OCI-LY7 (cell line): ENCODE measurements at regions not wholly inside any gene's neighbourhood (a gene's known extent, or its start where the extent isn't known, plus 50 kb on each side); places are given as distances from the start of the nearest gene placed in this dataset.

Source experiments
- EZH2phosphoT487 ChIP-seq: fragments of 200-600 bp; sonication (generic); IDR thresholded peaks from 2 replicates; pipeline ENCODE4 v1.6.1; 2018; ENCODE audit warnings: low read depth, borderline replicate concordance, mild to moderate bottlenecking, mixed run types, antibody characterized with exemption, low read length, moderate library complexity, mixed read lengths
- TF ChIP-seq, protein P1 (sequence below): fragments of 200-600 bp; sonication (generic); conservative IDR thresholded peaks from 2 replicates; pipeline ENCODE4 v1.5.1; 2014; ENCODE audit warnings: mild to moderate bottlenecking, antibody characterized with exemption, low read length, moderate library complexity, mixed read lengths

DNA sequence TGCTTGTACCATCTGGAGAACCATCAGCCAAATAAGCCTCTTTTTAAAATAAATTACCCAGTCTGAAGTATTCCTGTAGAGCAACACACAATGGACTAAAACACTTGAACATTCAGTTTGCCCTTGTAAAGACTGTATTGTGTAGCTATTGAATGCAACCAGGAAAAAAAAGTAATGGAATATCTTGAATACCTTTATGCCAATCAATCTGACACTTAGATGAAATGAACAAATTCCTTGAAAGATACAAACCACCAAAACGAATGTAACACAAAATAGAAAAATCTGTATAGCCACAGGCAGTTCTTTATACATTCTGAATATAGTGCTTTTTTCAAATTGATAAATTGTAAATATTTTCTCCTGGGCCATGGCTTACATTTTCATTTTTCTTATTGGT lies 63.3 kb upstream of the KCNJ16 start:
- TF ChIP-seq, protein P1, sequence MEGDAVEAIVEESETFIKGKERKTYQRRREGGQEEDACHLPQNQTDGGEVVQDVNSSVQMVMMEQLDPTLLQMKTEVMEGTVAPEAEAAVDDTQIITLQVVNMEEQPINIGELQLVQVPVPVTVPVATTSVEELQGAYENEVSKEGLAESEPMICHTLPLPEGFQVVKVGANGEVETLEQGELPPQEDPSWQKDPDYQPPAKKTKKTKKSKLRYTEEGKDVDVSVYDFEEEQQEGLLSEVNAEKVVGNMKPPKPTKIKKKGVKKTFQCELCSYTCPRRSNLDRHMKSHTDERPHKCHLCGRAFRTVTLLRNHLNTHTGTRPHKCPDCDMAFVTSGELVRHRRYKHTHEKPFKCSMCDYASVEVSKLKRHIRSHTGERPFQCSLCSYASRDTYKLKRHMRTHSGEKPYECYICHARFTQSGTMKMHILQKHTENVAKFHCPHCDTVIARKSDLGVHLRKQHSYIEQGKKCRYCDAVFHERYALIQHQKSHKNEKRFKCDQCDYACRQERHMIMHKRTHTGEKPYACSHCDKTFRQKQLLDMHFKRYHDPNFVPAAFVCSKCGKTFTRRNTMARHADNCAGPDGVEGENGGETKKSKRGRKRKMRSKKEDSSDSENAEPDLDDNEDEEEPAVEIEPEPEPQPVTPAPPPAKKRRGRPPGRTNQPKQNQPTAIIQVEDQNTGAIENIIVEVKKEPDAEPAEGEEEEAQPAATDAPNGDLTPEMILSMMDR: no peak
- TF ChIP-seq EZH2phosphoT487: no peak
